ENCODE measurements at regions not wholly inside any gene's neighbourhood (a gene's known extent, or its start where the extent isn't known, plus 50 kb on each side); places are given as distances from the start of the nearest gene placed in this dataset.

GRCh38 chr9:92196909-92197308 lies 81.7 kb upstream of the SPTLC1 start:
- TF ChIP-seq CTCF (IDR thresholded peaks at IDR 0.05), result no peak
- Histone ChIP-seq H3K4me3 (no peak overlapping the region), H3K4me1 (no peaks in the 10 kb centered on the region), H3K27me3 (no peaks in the 10 kb centered on the region), H3K36me3 (no peaks in the 10 kb centered on the region), H3K27ac (no peak overlapping the region), H3K9me3 (no peaks in the 10 kb centered on the region)
- no peak for DNase-seq (ENCODE audit: low spot score in 2 of 2)
- intact Hi-C loops (cut with DNase I), result no loop called here

- Histone ChIP-seq H3K36me3 (no peaks in the 10 kb centered on the region), H3K9me3 (no peaks in the 10 kb centered on the region), H3K4me1 (no peaks in the 10 kb centered on the region), H3K4me3 (no peak overlapping the region), H3K27ac (no peak overlapping the region), H3K27me3 (no peaks in the 10 kb centered on the region)
- intact Hi-C loops (cut with DNase I), result no loop called here
- no peak for DNase-seq (ENCODE audit: low spot score in 2 of 2)
- no peak for TF ChIP-seq CTCF (IDR thresholded peaks at IDR 0.05)
Observed at GRCh38 chr9:92196400-92196799, 81.2 kb upstream of the SPTLC1 start.

GRCh38 chr9:92191801-92192200 lies 76.6 kb upstream of the SPTLC1 start:
- H3K9me3 ChIP-seq, result no peaks in the 10 kb centered on the region
- H3K4me3 ChIP-seq, result no peak overlapping the region
- H3K27me3 ChIP-seq, result no peaks in the 10 kb centered on the region
- no peak for DNase-seq (ENCODE audit: low spot score in 2 of 2)
- intact Hi-C loops (cut with DNase I), result no loop called here
- H3K27ac ChIP-seq, result no peak overlapping the region
- no peaks in the 10 kb centered on the region for H3K36me3 ChIP-seq
- no peaks in the 10 kb centered on the region for H3K4me1 ChIP-seq
- no peak for TF ChIP-seq CTCF (IDR thresholded peaks at IDR 0.05)

GRCh38 chr9:92190536-92190790 lies 75.2 kb upstream of the SPTLC1 start:
- Histone ChIP-seq H3K4me1 (no peaks in the 10 kb centered on the region), H3K27me3 (no peaks in the 10 kb centered on the region), H3K27ac (no peak overlapping the region), H3K36me3 (no peaks in the 10 kb centered on the region), H3K9me3 (no peaks in the 10 kb centered on the region), H3K4me3 (no peak overlapping the region)
- TF ChIP-seq CTCF (IDR thresholded peaks at IDR 0.05), result no peak
- DNase-seq (ENCODE audit: low spot score in 2 of 2), result no peak
- intact Hi-C loops (cut with DNase I), result no loop called here

- Histone ChIP-seq H3K4me1 (no peaks in the 10 kb centered on the region), H3K27ac (no peak overlapping the region), H3K36me3 (no peaks in the 10 kb centered on the region), H3K9me3 (no peaks in the 10 kb centered on the region), H3K4me3 (no peak overlapping the region), H3K27me3 (no peaks in the 10 kb centered on the region)
- no peak for DNase-seq (ENCODE audit: low spot score in 2 of 2)
- TF ChIP-seq CTCF (IDR thresholded peaks at IDR 0.05), result no peak
- intact Hi-C loops (cut with DNase I), result no loop called here
Observed at GRCh38 chr9:92189782-92190535, 74.7 kb upstream of the SPTLC1 start.

Measured in ascending aorta (tissue), 2 donors.